GM19468 (cell line): ENCODE measurements at regions not wholly inside any gene's neighbourhood (a gene's known extent, or its start where the extent isn't known, plus 50 kb on each side); places are given as distances from the start of the nearest gene placed in this dataset.
"Not testable (repeated sequence)": the region's sequence is repeated elsewhere in the genome, so short reads cannot be mapped to it uniquely, and the experiment has no call there.

Experiments
- ATAC-seq: cut with Tn5 transposase; IDR thresholded peaks from one replicate; pipeline ENCODE4 v1.9.1; 2021; ENCODE audit warnings: mild to moderate bottlenecking, moderate library complexity, moderate number of reproducible peaks; ENCODE audit not compliant: unreplicated experiment; ENCODE audit errors: extremely low read depth

- no peak for ATAC-seq
Measured at GRCh38 chr10:78605800-78606350, 462.9 kb upstream of the ZMIZ1 start.

- not testable (repeated sequence) for ATAC-seq
Measured at GRCh38 chr10:78606766-78607165, 462.0 kb upstream of the ZMIZ1 start.

- ATAC-seq: no peak
Measured at GRCh38 chr10:78609976-78610375, 458.8 kb upstream of the ZMIZ1 start.

GRCh38 chr10:78613132-78613531 is 455.6 kb upstream of the ZMIZ1 start:
- no peak for ATAC-seq

GRCh38 chr10:78614267-78614666 is 454.5 kb upstream of the ZMIZ1 start:
- ATAC-seq: no peak

GRCh38 chr10:78614744-78615143 is 454.0 kb upstream of the ZMIZ1 start:
- no peak for ATAC-seq

GRCh38 chr10:78616125-78616695 is 452.6 kb upstream of the ZMIZ1 start:
- no peak for ATAC-seq

- ATAC-seq: no peak
Measured at GRCh38 chr10:78617115-78617514, 451.7 kb upstream of the ZMIZ1 start.

GRCh38 chr10:78617631-78618030 is 451.1 kb upstream of the ZMIZ1 start:
- ATAC-seq: no peak

GRCh38 chr10:78618050-78618449 is 450.7 kb upstream of the ZMIZ1 start:
- no peak for ATAC-seq

GRCh38 chr10:78619115-78619851 is 449.5 kb upstream of the ZMIZ1 start:
- no peak for ATAC-seq

GRCh38 chr10:78619896-78620295 is 448.9 kb upstream of the ZMIZ1 start:
- no peak for ATAC-seq

GRCh38 chr10:78620985-78621799 is 447.6 kb upstream of the ZMIZ1 start:
- no peak for ATAC-seq

GRCh38 chr10:78623578-78624215 is 445.1 kb upstream of the ZMIZ1 start:
- ATAC-seq: no peak

GRCh38 chr10:78624791-78625190 is 444.0 kb upstream of the ZMIZ1 start:
- ATAC-seq: no peak

GRCh38 chr10:78626471-78626870 is 442.3 kb upstream of the ZMIZ1 start:
- no peak for ATAC-seq

- ATAC-seq: no peak
Measured at GRCh38 chr10:78627254-78627795, 441.4 kb upstream of the ZMIZ1 start.

- ATAC-seq: no peak
Measured at GRCh38 chr10:78628976-78629375, 439.8 kb upstream of the ZMIZ1 start.

GRCh38 chr10:78629773-78630172 is 439.0 kb upstream of the ZMIZ1 start:
- no peak for ATAC-seq
